WTC11 (cell line): ENCODE measurements at regions not wholly inside any gene's neighbourhood (a gene's known extent, or its start where the extent isn't known, plus 50 kb on each side); places are given as distances from the start of the nearest gene placed in this dataset.

ENCODE experiments used
- ATAC-seq: fragments of 200-7000 bp; cut with Tn5 transposase; 2 replicates; pipeline ENCODE4 v1.10.0; 2021; ENCODE audit warnings: mild to moderate bottlenecking, moderate library complexity
- CTCF ChIA-PET: fragments of 300-600 bp; sonication (Branson Sonifier 250); formaldehyde crosslinking; loops from one replicate; lab custom pipeline; 2021; ENCODE audit warnings: antibody characterized with exemption; lab: Charles Lee
- POLR2A ChIA-PET: fragments of 350-600 bp; sonication (Branson Sonifier 250); formaldehyde crosslinking; loops from one replicate; lab custom pipeline; 2021; ENCODE audit warnings: antibody characterized with exemption; lab: Charles Lee
- DNase-seq: peaks from one replicate; pipeline ENCODE4 v3.0.0; 2021; ENCODE audit warnings: low spot score
- H3K27ac Mint-ChIP-seq: 2 replicates; pipeline ENCODE4 v1.8.0; 2021; ENCODE audit warnings: mixed read lengths
- H3K27me3 Mint-ChIP-seq: 2 replicates; pipeline ENCODE4 v1.8.0; 2021; ENCODE audit warnings: low read depth, mild to moderate bottlenecking, moderate library complexity, mixed read lengths
- H3K36me3 Mint-ChIP-seq: 2 replicates; pipeline ENCODE4 v1.8.0; 2021; ENCODE audit warnings: mixed read lengths
- H3K4me1 Mint-ChIP-seq: 2 replicates; pipeline ENCODE4 v1.8.0; 2022; ENCODE audit warnings: mixed read lengths
- H3K4me3 Mint-ChIP-seq: 2 replicates; pipeline ENCODE4 v1.8.0; 2021; ENCODE audit warnings: mild to moderate bottlenecking, moderate library complexity, mixed read lengths
- H3K9me3 Mint-ChIP-seq: 2 replicates; pipeline ENCODE4 v1.8.0; 2021; ENCODE audit warnings: mixed read lengths
- AFF4 ChIP-seq: sonication (generic); formaldehyde crosslinking; IDR thresholded peaks from 2 replicates; pipeline ENCODE4 v1.8.1; 2023; ENCODE audit warnings: mild to moderate bottlenecking, missing genetic modification reagents, borderline replicate concordance
- ARID4B ChIP-seq: sonication (generic); formaldehyde crosslinking; IDR thresholded peaks from 2 replicates; pipeline ENCODE4 v1.8.0; 2023; ENCODE audit warnings: missing genetic modification reagents, mild to moderate bottlenecking, borderline replicate concordance
- ATF1 ChIP-seq: sonication (generic); formaldehyde crosslinking; IDR thresholded peaks from 2 replicates; pipeline ENCODE4 v1.8.1; 2023; ENCODE audit warnings: mild to moderate bottlenecking, moderate library complexity, missing genetic modification reagents
- CBFB ChIP-seq: sonication (generic); formaldehyde crosslinking; IDR thresholded peaks from 2 replicates; pipeline ENCODE4 v1.8.1; 2022; ENCODE audit warnings: mild to moderate bottlenecking, low read depth, missing genetic modification reagents
- CDX4 ChIP-seq: fragments of 250-450 bp; sonication (Bioruptor Pico); IDR thresholded peaks from 2 replicates; pipeline ENCODE4 v1.9.0; 2021; ENCODE audit warnings: moderate library complexity, mild to moderate bottlenecking, inconsistent platforms, borderline replicate concordance
- CREM ChIP-seq: sonication (generic); formaldehyde crosslinking; IDR thresholded peaks from 2 replicates; pipeline ENCODE4 v1.8.1; 2022; ENCODE audit warnings: mild to moderate bottlenecking, missing genetic modification reagents, moderate library complexity
- ETV6 ChIP-seq: sonication (generic); formaldehyde crosslinking; IDR thresholded peaks from 2 replicates; pipeline ENCODE4 v1.8.1; 2022; ENCODE audit warnings: mild to moderate bottlenecking, missing genetic modification reagents
- FOXK1 ChIP-seq: sonication (generic); formaldehyde crosslinking; IDR thresholded peaks from 2 replicates; pipeline ENCODE4 v1.8.0; 2022; ENCODE audit warnings: mild to moderate bottlenecking, moderate library complexity, missing genetic modification reagents
- FOXP1 ChIP-seq: sonication (generic); formaldehyde crosslinking; IDR thresholded peaks from 2 replicates; pipeline ENCODE4 v1.8.0; 2022; ENCODE audit warnings: missing genetic modification reagents, mild to moderate bottlenecking, moderate library complexity, borderline replicate concordance
- FOXP4 ChIP-seq: sonication (generic); formaldehyde crosslinking; IDR thresholded peaks from 2 replicates; pipeline ENCODE4 v1.8.0; 2022; ENCODE audit warnings: mild to moderate bottlenecking, missing genetic modification reagents
- GABPB1 ChIP-seq: sonication (generic); formaldehyde crosslinking; IDR thresholded peaks from 2 replicates; pipeline ENCODE4 v1.8.1; 2023; ENCODE audit warnings: mild to moderate bottlenecking, missing genetic modification reagents
- JAZF1 ChIP-seq: fragments of 250-450 bp; sonication (Bioruptor Pico); IDR thresholded peaks from 2 replicates; pipeline ENCODE4 v1.9.0; 2021; ENCODE audit warnings: moderate library complexity, mild to moderate bottlenecking, inconsistent platforms
- KAT7 ChIP-seq: sonication (generic); formaldehyde crosslinking; IDR thresholded peaks from 2 replicates; pipeline ENCODE4 v1.8.1; 2023; ENCODE audit warnings: missing genetic modification reagents, mild to moderate bottlenecking, borderline replicate concordance
- MYBL2 ChIP-seq: sonication (generic); formaldehyde crosslinking; IDR thresholded peaks from 2 replicates; pipeline ENCODE4 v1.8.1; 2023; ENCODE audit warnings: mild to moderate bottlenecking, moderate library complexity, missing genetic modification reagents
- RORB ChIP-seq: fragments of 250-450 bp; sonication (Bioruptor Pico); IDR thresholded peaks from 2 replicates; pipeline ENCODE4 v1.9.0; 2021; ENCODE audit warnings: mild to moderate bottlenecking
- SMAD3 ChIP-seq: sonication (generic); formaldehyde crosslinking; IDR thresholded peaks from 2 replicates; pipeline ENCODE4 v1.8.0; 2022; ENCODE audit warnings: missing genetic modification reagents, mild to moderate bottlenecking, borderline replicate concordance
- SOX15 ChIP-seq: fragments of 250-450 bp; sonication (Bioruptor Pico); IDR thresholded peaks from 2 replicates; pipeline ENCODE4 v1.9.0; 2021; ENCODE audit warnings: mild to moderate bottlenecking
- SP1 ChIP-seq: sonication (generic); formaldehyde crosslinking; conservative IDR thresholded peaks from 2 replicates; pipeline ENCODE4 v1.8.1; 2022; ENCODE audit warnings: missing genetic modification reagents
- TEAD4 ChIP-seq: sonication (generic); formaldehyde crosslinking; IDR thresholded peaks from 2 replicates; pipeline ENCODE4 v1.8.0; 2022; ENCODE audit warnings: mild to moderate bottlenecking, missing genetic modification reagents
- TP53 ChIP-seq: sonication (generic); formaldehyde crosslinking; IDR thresholded peaks from 2 replicates; pipeline ENCODE4 v1.8.1; 2023; ENCODE audit warnings: mild to moderate bottlenecking, missing genetic modification reagents
- USF2 ChIP-seq: sonication (generic); formaldehyde crosslinking; IDR thresholded peaks from 2 replicates; pipeline ENCODE4 v1.8.1; 2023; ENCODE audit warnings: mild to moderate bottlenecking, missing genetic modification reagents, moderate library complexity
- ZBTB43 ChIP-seq: sonication (generic); formaldehyde crosslinking; IDR thresholded peaks from 2 replicates; pipeline ENCODE4 v1.8.1; 2023; ENCODE audit warnings: mild to moderate bottlenecking, missing genetic modification reagents
- ZNF263 ChIP-seq: sonication (generic); formaldehyde crosslinking; IDR thresholded peaks from 2 replicates; pipeline ENCODE4 v1.8.1; 2022; ENCODE audit warnings: low read depth, mild to moderate bottlenecking, moderate library complexity, missing genetic modification reagents
- ZNF423 ChIP-seq: fragments of 250-450 bp; sonication (Bioruptor Pico); IDR thresholded peaks from 2 replicates; pipeline ENCODE4 v2.1.2; 2022; ENCODE audit warnings: mild to moderate bottlenecking, moderate library complexity

GRCh38 chr10:21281765-21282484, 243.6 kb downstream of the SKIDA1 start:
- no peaks in the 10 kb centered on the region for H3K36me3 Mint-ChIP-seq
- H3K4me3 Mint-ChIP-seq = peak overlapping the region; percentile 26
- ATAC-seq = peak; percentile 66
- peaks cover 80% of the 10 kb centered on the region for H3K4me1 Mint-ChIP-seq
- ChIA-PET POLR2A (interaction anchor here (0.6 to 1.6 kb wide), 9 partner anchors 8 to 247 kb away, joined by 3 to 8 read pairs (median 4); partner anchors contain the start of gene SKIDA1), CTCF (interaction anchor here (0.9 to 1.5 kb wide), 11 partner anchors 12 to 672 kb away, joined by 3 to 8 read pairs (median 4); no protein-coding TSS in a partner anchor)
- H3K9me3 Mint-ChIP-seq = no peaks in the 10 kb centered on the region
- H3K27me3 Mint-ChIP-seq = no peaks in the 10 kb centered on the region
- H3K27ac Mint-ChIP-seq = peak overlapping the region; percentile 99
- peak; percentile 76 for DNase-seq
- TF ChIP-seq MYBL2 = 0 out of 2 replicates have a peak, but pooled peaks have one; percentile 50
- 0 out of 2 replicates have a peak, but pooled peaks have one; percentile 57 for TF ChIP-seq CBFB (CRISPR knock-in tag)
- no peak for TF ChIP-seq ARID4B (CRISPR knock-in tag)
- no peak for TF ChIP-seq GABPB1 (CRISPR knock-in tag)
- TF ChIP-seq KAT7 (CRISPR knock-in tag) = no peak
- TF ChIP-seq JAZF1 = no peak
- TF ChIP-seq SMAD3 (CRISPR knock-in tag) = no peak
- TF ChIP-seq TEAD4 (CRISPR knock-in tag) = peak; percentile 40; the same call in 1 of the 2 replicates
- peak; percentile 96; the same call in 1 of the 2 replicates for TF ChIP-seq FOXP4 (CRISPR knock-in tag)
- no peak for TF ChIP-seq CDX4
- TF ChIP-seq RORB (CRISPR knock-in tag) = no peak
- TF ChIP-seq FOXP1 (CRISPR knock-in tag) = no peak
- 0 out of 2 replicates have a peak, but pooled peaks have one; percentile 15 for TF ChIP-seq ZNF263 (CRISPR knock-in tag)
- peak; percentile 63; the same call in 1 of the 2 replicates for TF ChIP-seq SP1 (CRISPR knock-in tag)
- TF ChIP-seq USF2 (CRISPR knock-in tag) = 0 out of 2 replicates have a peak, but pooled peaks have one; percentile 20
- peak; percentile 84 for TF ChIP-seq FOXK1 (CRISPR knock-in tag)
- no peak for TF ChIP-seq ATF1 (CRISPR knock-in tag)
- TF ChIP-seq SOX15 (CRISPR knock-in tag) = no peak
- TF ChIP-seq ETV6 (CRISPR knock-in tag) = 0 out of 2 replicates have a peak, but pooled peaks have one; percentile 30
- peak; percentile 84 for TF ChIP-seq ZNF423 (CRISPR knock-in tag)
- 0 out of 2 replicates have a peak, but pooled peaks have one; percentile 52 for TF ChIP-seq CREM (CRISPR knock-in tag)
- peak; percentile 65; the same call in 1 of the 2 replicates for TF ChIP-seq ZBTB43 (CRISPR knock-in tag)
- peak; percentile 87; the same call in 1 of the 2 replicates for TF ChIP-seq AFF4 (CRISPR knock-in tag)
- 0 out of 2 replicates have a peak, but pooled peaks have one; percentile 63 for TF ChIP-seq TP53 (CRISPR knock-in tag)
